A549 (cell line): ENCODE measurements at regions not wholly inside any gene's neighbourhood (a gene's known extent, or its start where the extent isn't known, plus 50 kb on each side); places are given as distances from the start of the nearest gene placed in this dataset.

ENCODE experiments used
- ATAC-seq, 2 experiments: fragments of 200-7000 bp in 1 of 2; fragments of >200 bp in 1 of 2; cut with Nextera tagmentation in 1 of 2; cut with Tn5 transposase in 1 of 2; 3 replicates each; pipeline versions ENCODE4 v1.8.0 to v1.9.1; 2018 to 2020; ENCODE audit warnings: mild to moderate bottlenecking in 1 of 2, moderate library complexity in 1 of 2
- CTCF ChIA-PET: fragments of 300-600 bp; sonication (Branson Sonifier 250); formaldehyde crosslinking; extraction: SDS; loops from one replicate; lab custom pipeline; 2021; ENCODE audit warnings: antibody characterized with exemption, inconsistent platforms; lab: Yijun Ruan, JAX
- POLR2A ChIA-PET: fragments of 350-600 bp; formaldehyde crosslinking; extraction: SDS; loops from one replicate; lab custom pipeline; 2021; ENCODE audit warnings: antibody characterized with exemption, inconsistent platforms; lab: Yijun Ruan, JAX
- DNase-seq, 2 experiments: peaks; one replicate each; pipeline versions ENCODE4 v3.0.0 to v3.0.0-alpha.2; 2011 to 2016; ENCODE audit warnings: low read depth in 1 of 2, low spot score in 1 of 2
- FAIRE-seq: peaks from 2 replicates; lab custom pipeline; 2011; peaks lifted over from hg19 to GRCh38; lab: Jason Lieb, UNC
- H3K27ac ChIP-seq, 2 experiments: fragments of >200 bp; sonication (Bioruptor Twin); formaldehyde crosslinking; 3 replicates each; pipeline ENCODE4 v1.5.1; 2016 to 2017
- H3K4me1 ChIP-seq: fragments of >200 bp; sonication (Bioruptor Twin); formaldehyde crosslinking; 3 replicates; pipeline ENCODE4 v1.6.1; 2016
- H3K4me2 ChIP-seq: fragments of >200 bp; sonication (Bioruptor Twin); formaldehyde crosslinking; 3 replicates; pipeline ENCODE4 v1.6.1; 2016
- H3K4me3 ChIP-seq: fragments of >200 bp; sonication (Bioruptor Twin); formaldehyde crosslinking; 3 replicates; pipeline ENCODE4 v1.5.1; 2016
- H3K9me3 ChIP-seq: fragments of >200 bp; sonication (Bioruptor Twin); formaldehyde crosslinking; 3 replicates; pipeline ENCODE4 v1.6.1; 2016
- ATOH8 ChIP-seq: fragments of 250-450 bp; sonication (Bioruptor Pico); IDR thresholded peaks from 2 replicates; pipeline ENCODE4 v1.5.0; 2020; ENCODE audit warnings: low read depth, mild to moderate bottlenecking, moderate library complexity
- CBX2 ChIP-seq: fragments of 200-600 bp; sonication (generic); IDR thresholded peaks from 2 replicates; pipeline ENCODE4 v1.6.1; 2016; ENCODE audit warnings: low read depth, mild to moderate bottlenecking, borderline replicate concordance
- CBX8 ChIP-seq: fragments of 200-600 bp; sonication (generic); IDR thresholded peaks from 2 replicates; pipeline ENCODE4 v1.6.1; 2016
- CHD2 ChIP-seq: fragments of 150-350 bp; IDR thresholded peaks from 2 replicates; pipeline ENCODE4 v1.6.1; 2014; ENCODE audit warnings: low read length; ENCODE audit not compliant: partially characterized antibody
- CHD4 ChIP-seq: fragments of 200-600 bp; sonication (generic); IDR thresholded peaks from 2 replicates; pipeline ENCODE4 v1.6.1; 2016; ENCODE audit warnings: antibody characterized with exemption, mild to moderate bottlenecking, borderline replicate concordance
- EHMT2 ChIP-seq: fragments of 200-600 bp; sonication (generic); IDR thresholded peaks from 2 replicates; pipeline ENCODE4 v1.6.1; 2016; ENCODE audit warnings: antibody characterized with exemption, low read depth, mild to moderate bottlenecking, moderate library complexity
- ELK1 ChIP-seq: fragments of 150-350 bp; IDR thresholded peaks from 2 replicates; pipeline ENCODE4 v1.6.1; 2014; ENCODE audit warnings: low read depth, mild to moderate bottlenecking, low read length
- FOSL2 ChIP-seq, 2 experiments: fragments of 450-650 bp in 1 of 2; fragments of >200 bp in 1 of 2; sonication (Bioruptor Twin) in 1 of 2; formaldehyde crosslinking; IDR thresholded peaks; 2 replicates each; pipeline versions ENCODE4 v1.5.0 to v1.6.1; 2016 to 2020; ENCODE audit warnings: mild to moderate bottlenecking in 1 of 2, moderate library complexity in 1 of 2
- FOXS1 ChIP-seq: fragments of 250-450 bp; sonication (Bioruptor Pico); IDR thresholded peaks from 2 replicates; pipeline ENCODE4 v1.5.0; 2020; ENCODE audit warnings: mild to moderate bottlenecking, moderate library complexity
- HDAC2 ChIP-seq: fragments of 200-600 bp; sonication (generic); IDR thresholded peaks from 2 replicates; pipeline ENCODE4 v1.6.1; 2016
- HES2 ChIP-seq: fragments of >200 bp; sonication (Bioruptor Twin); formaldehyde crosslinking; IDR thresholded peaks from 2 replicates; pipeline ENCODE4 v1.6.1; 2016
- HEYL ChIP-seq: fragments of 250-450 bp; sonication (Bioruptor Pico); IDR thresholded peaks from 2 replicates; pipeline ENCODE4 v1.8.0; 2021; ENCODE audit warnings: mild to moderate bottlenecking, moderate library complexity
- HMGXB4 ChIP-seq: fragments of 250-450 bp; sonication (Bioruptor Pico); IDR thresholded peaks from 2 replicates; pipeline ENCODE4 v1.5.0; 2021; ENCODE audit warnings: mild to moderate bottlenecking, moderate library complexity, borderline replicate concordance
- HOXB13 ChIP-seq: fragments of 250-450 bp; sonication (Bioruptor Pico); IDR thresholded peaks from 2 replicates; pipeline ENCODE4 v1.5.0; 2020; ENCODE audit warnings: low read depth, mild to moderate bottlenecking, moderate library complexity
- MAX ChIP-seq: IDR thresholded peaks from 2 replicates; pipeline ENCODE4 v1.6.1; 2012
- NR3C1 ChIP-seq: fragments of >200 bp; sonication (Bioruptor Twin); formaldehyde crosslinking; IDR thresholded peaks from 3 replicates; pipeline ENCODE4 v1.6.1; 2017
- PHF8 ChIP-seq: fragments of 200-600 bp; sonication (generic); IDR thresholded peaks from 2 replicates; pipeline ENCODE4 v1.6.1; 2016; ENCODE audit warnings: low read depth, mild to moderate bottlenecking, antibody characterized with exemption, moderate library complexity, borderline replicate concordance
- POLR2A ChIP-seq: IDR thresholded peaks from 2 replicates; pipeline ENCODE4 v1.6.1; 2012; ENCODE audit warnings: mild to moderate bottlenecking, low read length
- RARB ChIP-seq: fragments of 250-450 bp; sonication (Bioruptor Pico); IDR thresholded peaks from 2 replicates; pipeline ENCODE4 v1.8.0; 2021; ENCODE audit warnings: mild to moderate bottlenecking, moderate library complexity
- RNF2 ChIP-seq: fragments of 200-600 bp; sonication (generic); IDR thresholded peaks from 2 replicates; pipeline ENCODE4 v1.6.1; 2016; ENCODE audit warnings: low read depth, mild to moderate bottlenecking, antibody characterized with exemption, moderate library complexity, borderline replicate concordance
- SMC3 ChIP-seq: fragments of >200 bp; sonication (Bioruptor Twin); formaldehyde crosslinking; IDR thresholded peaks from 3 replicates; pipeline ENCODE4 v1.6.1; 2018; ENCODE audit warnings: inconsistent platforms
- TFCP2L1 ChIP-seq: fragments of 250-450 bp; sonication (Bioruptor Pico); IDR thresholded peaks from 2 replicates; pipeline ENCODE4 v1.5.0; 2021; ENCODE audit warnings: mild to moderate bottlenecking
- USF2 ChIP-seq: fragments of 450-650 bp; IDR thresholded peaks from 2 replicates; pipeline ENCODE4 v1.6.1; 2014; ENCODE audit warnings: antibody characterized with exemption
- ZC3H11A ChIP-seq: fragments of 450-650 bp; IDR thresholded peaks from 2 replicates; pipeline ENCODE4 v1.6.1; 2014; ENCODE audit warnings: antibody characterized with exemption, mild to moderate bottlenecking
- ZFP36 ChIP-seq: fragments of 450-650 bp; IDR thresholded peaks from 2 replicates; pipeline ENCODE4 v1.6.1; 2014; ENCODE audit warnings: borderline replicate concordance; ENCODE audit not compliant: partially characterized antibody
- WGBS: methylation state at CpG from one replicate; pipeline ENCODE4 v1.1.6; 2017; ENCODE audit errors: missing lambda C conversion rate; 5-methylcytosine and 5-hydroxymethylcytosine counted together

- POLR2A ChIA-PET, result no interaction called here
- no peak overlapping the region for H3K4me2 ChIP-seq
- H3K4me3 ChIP-seq, result no peak overlapping the region
- 91% methylated on average over 4 of the region's 4 CpGs for WGBS
- peaks cover 42% of the 10 kb centered on the region for H3K4me1 ChIP-seq
- DNase-seq (no peak), FAIRE-seq (no peak), ATAC-seq (no peak)
- no peak overlapping the region for H3K27ac ChIP-seq
- no peak for TF ChIP-seq PHF8
- no peak for TF ChIP-seq HDAC2
- TF ChIP-seq HEYL (CRISPR knock-in tag), result no peak
- no peak for TF ChIP-seq ZC3H11A
- TF ChIP-seq CHD2, result no peak
- TF ChIP-seq SMC3, result no peak
- no peak for TF ChIP-seq RNF2
- no peak for TF ChIP-seq ATOH8 (CRISPR knock-in tag)
- TF ChIP-seq CBX8, result no peak
- TF ChIP-seq MAX, result no peak
- no peak for TF ChIP-seq HMGXB4 (CRISPR knock-in tag)
- TF ChIP-seq TFCP2L1 (CRISPR knock-in tag), result no peak
- no peak for TF ChIP-seq RARB (CRISPR knock-in tag)
- TF ChIP-seq POLR2A, result no peak
- CTCF ChIA-PET, result no interaction called here
- H3K9me3 ChIP-seq, result no peaks in the 10 kb centered on the region
Measured at GRCh38 chr17:69715656-69716055, 301.2 kb downstream of the MAP2K6 start.

GRCh38 chr17:69716556-69716955 is 302.1 kb downstream of the MAP2K6 start:
- WGBS, result 85% methylated on average over 6 of the region's 6 CpGs
- DNase-seq, result no peak
- H3K4me2 ChIP-seq, result no peak overlapping the region
- POLR2A ChIA-PET, result interaction anchor here (0.5 kb wide), 1 partner anchor 446 kb away, joined by 3 read pairs; no protein-coding TSS in a partner anchor
- no peak for TF ChIP-seq SMC3
- TF ChIP-seq NR3C1, result no peak
- no peak for TF ChIP-seq HEYL (CRISPR knock-in tag)
- no peak for TF ChIP-seq HES2
- no peak for TF ChIP-seq HOXB13 (CRISPR knock-in tag)
- no peak for TF ChIP-seq CBX2
- TF ChIP-seq ZFP36, result no peak
- no peak for TF ChIP-seq PHF8
- no peak for TF ChIP-seq ELK1
- TF ChIP-seq, all 56 proteins: peak for 0
- CTCF ChIA-PET, result interaction anchor here (0.6 kb wide), 1 partner anchor 135 kb away, joined by 3 read pairs; no protein-coding TSS in a partner anchor
- H3K9me3 ChIP-seq, result no peaks in the 10 kb centered on the region
- FAIRE-seq (no peak), ATAC-seq (no peak)
- H3K4me3 ChIP-seq, result no peak overlapping the region
- no peak overlapping the region; a peak in 1 of 6 replicates for H3K27ac ChIP-seq
- peaks cover 33% of the 10 kb centered on the region for H3K4me1 ChIP-seq

GRCh38 chr17:69717214-69717613 is 302.7 kb downstream of the MAP2K6 start:
- Histone ChIP-seq H3K4me1 (peaks cover 27% of the 10 kb centered on the region), H3K4me3 (no peak overlapping the region), H3K27ac (peak overlapping the region in 1 of 2 experiments; percentile 27; a peak in 2 of 6 replicates), H3K9me3 (no peaks in the 10 kb centered on the region), H3K4me2 (no peak overlapping the region)
- ChIA-PET POLR2A (no interaction called here), CTCF (interaction anchor here (0.6 to 1.5 kb wide), 2 partner anchors 110 to 136 kb away, joined by 3 to 8 read pairs; no protein-coding TSS in a partner anchor)
- FAIRE-seq (no peak), DNase-seq (no peak), ATAC-seq (no peak)
- WGBS, result 48% methylated on average over 2 of the region's 2 CpGs
- TF ChIP-seq EHMT2 (no peak), FOXS1 (CRISPR knock-in tag) (no peak), FOSL2 (IDR thresholded peaks at IDR 0.05) (no peak), FOSL2 (CRISPR knock-in tag; IDR thresholded peaks at IDR 0.05) (no peak), CBX8 (no peak), CHD4 (no peak), USF2 (no peak), HMGXB4 (CRISPR knock-in tag) (no peak)
